ENCODE measurements at regions not wholly inside any gene's neighbourhood (a gene's known extent, or its start where the extent isn't known, plus 50 kb on each side); places are given as distances from the start of the nearest gene placed in this dataset.

DNA sequence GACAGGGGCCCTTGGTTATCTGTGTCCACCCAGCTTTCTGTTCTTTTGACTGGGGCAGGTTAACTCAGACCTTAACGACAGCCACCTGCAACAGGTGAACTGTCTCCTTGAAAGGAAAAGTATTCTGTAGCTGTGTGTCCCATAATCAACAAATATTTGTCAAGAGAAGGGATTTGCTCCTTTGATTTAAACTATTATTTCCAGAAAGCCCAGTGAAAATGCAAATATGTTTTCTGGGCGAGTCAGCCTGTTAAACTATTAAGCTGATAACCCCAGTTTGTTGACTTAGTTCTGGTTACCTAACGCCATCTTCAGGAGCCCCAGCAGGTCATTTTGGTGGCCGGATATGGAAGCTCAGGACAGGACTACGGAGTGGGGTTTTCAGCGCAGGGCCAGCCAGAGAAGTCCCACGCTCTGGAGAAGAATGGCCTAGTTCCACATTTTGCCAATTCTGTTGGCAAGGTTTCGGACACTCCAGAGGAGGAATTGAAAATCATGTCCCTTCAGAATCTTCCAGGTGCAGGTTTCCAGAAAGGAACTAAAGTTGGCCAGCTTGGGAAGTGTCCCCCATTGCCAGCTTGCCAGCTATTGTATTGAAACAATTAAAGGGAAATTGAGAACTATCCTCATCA, 54.5 kb downstream of the ADRA2A start:
- no peak for DNase-seq (ENCODE audit: low spot score)

DNA sequence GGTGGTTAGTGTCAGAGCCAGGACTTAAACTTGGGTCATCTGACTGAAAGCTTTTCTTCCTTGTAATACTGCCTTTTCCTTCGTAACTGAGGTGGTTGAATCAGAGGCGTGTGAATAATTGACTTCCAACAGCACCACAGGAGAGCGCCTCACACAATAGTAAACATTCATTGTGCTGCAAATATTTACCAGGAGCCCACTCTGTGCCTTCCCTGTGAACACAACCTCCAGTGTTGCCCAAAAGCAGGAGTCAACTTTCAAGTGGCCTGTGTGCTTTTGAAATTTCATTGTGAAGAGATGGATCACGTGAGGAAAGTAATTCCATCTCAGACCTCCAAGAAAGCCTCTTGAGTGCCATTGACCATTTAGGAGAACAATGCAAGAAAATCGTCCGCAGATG, 60.2 kb downstream of the ADRA2A start:
- no peak for DNase-seq (ENCODE audit: low spot score)

DNA sequence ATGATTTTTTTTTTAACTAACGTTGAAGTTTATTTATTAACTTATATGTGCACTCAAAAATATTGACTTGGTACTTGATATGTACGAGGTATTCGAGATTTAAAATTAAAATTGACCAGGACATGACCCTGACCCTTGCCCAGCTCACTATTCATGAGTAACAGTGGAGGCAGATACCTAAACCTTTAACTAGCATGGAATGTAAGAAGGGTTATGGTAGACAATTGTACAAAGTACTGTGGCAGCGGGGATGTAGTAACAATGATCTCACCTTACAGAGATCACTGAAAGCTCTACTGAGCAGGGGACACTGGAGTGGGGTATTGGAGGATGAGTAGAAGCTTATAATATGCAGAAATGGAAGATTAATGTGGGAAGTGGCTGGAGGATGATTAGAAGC, 60.8 kb downstream of the ADRA2A start:
- no peak for DNase-seq (ENCODE audit: low spot score)

DNA sequence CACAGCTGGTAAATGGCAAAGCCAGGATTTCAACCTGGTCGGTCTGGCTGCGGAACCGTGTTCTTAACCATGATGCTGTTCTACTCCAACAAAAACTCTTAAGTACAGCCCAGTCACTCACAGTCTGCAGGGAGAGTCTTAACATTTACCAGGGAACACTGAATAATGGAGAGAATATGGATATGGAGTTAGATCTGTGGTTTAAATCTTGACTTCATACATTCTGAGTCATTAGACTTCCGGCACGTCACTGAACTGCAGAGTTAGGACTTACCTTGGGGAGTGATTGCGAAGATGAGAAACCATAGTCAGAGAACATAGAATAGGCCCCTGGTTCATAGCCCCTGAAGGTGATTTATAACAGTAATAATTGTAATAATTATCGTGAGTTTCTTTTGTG, 61.7 kb downstream of the ADRA2A start:
- no peak for DNase-seq (ENCODE audit: low spot score)

DNA sequence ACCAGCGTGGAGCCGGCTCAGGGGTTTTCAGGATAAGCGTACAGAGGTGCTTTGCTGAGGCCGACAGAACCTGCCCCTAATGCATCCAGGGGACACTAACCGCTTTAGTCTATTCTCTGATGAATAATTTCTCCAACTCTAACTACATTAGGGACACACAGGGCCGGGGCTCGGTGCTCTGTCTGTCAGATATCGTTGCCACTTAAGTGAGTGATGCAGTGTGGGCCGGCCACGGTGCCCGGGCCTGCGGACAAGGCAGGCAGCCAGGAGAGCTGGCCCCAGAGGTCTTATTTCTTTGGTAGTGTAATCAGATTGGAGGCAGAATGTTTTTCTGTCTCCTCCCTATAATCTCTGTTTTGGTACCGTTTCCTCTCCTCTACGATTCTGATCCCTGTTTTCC, 62.7 kb downstream of the ADRA2A start:
- DNase-seq (ENCODE audit: low spot score) = no peak

DNA sequence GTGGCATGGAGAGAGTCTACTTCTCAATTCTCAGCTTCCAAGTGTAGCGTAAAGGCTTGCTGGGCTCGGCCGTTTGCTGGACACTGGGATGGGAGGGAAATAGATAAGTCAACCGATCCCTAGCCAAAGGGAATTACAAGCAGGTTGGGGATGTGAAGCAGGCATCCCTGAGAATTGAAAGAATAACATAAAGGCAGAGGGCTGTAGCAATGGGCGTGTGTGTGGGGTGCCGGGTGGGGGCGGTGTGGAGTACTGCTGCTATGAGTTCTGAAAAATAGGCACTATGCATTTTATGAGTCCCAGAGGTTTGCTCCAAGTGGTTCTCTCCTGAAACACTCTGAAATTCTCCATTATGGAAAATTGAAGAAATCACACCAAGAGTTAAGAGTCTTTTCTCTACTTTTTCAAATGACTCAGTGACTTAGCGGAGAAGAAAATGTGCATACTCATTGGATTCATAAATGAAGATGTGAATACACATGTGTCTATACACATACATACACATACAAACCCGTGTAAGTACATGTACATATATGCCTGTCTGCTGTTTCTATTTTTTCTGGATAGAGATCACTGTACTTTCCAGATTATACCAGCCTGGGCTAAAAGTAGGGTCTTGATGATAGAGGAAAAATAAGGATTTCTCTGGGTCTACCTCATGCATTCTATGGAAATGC, 65.4 kb downstream of the ADRA2A start:
- no peak for DNase-seq (ENCODE audit: low spot score)

DNA sequence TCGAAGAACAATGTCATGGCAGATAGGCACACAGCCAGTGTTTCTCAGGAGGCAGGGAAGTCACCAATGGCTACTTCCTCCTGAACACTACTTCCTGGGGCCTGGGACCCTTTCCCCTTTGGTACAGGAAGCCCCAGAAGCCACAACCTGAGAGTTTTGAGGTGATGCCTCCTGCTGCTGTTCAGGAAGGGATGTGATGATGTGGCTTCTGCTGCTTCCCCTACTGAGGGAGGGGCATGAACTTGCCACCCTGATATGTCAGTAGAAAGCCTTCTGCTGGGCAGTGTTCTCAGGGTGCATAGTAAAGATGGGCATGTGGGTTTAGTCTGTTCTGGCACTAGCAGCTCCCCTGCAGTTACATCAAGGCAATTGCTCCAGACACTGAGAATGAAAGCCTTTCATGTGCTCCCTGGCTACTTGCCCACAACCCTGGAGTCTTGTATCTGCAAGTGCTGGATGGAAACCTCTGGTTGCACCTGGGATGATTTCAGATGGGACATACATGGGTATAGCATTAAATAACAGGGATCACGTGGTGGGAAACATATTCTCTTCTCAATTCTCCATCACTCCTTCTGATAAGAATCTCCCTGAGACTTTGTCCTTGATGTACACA, 69.3 kb downstream of the ADRA2A start:
- no peak for DNase-seq (ENCODE audit: low spot score)

DNA sequence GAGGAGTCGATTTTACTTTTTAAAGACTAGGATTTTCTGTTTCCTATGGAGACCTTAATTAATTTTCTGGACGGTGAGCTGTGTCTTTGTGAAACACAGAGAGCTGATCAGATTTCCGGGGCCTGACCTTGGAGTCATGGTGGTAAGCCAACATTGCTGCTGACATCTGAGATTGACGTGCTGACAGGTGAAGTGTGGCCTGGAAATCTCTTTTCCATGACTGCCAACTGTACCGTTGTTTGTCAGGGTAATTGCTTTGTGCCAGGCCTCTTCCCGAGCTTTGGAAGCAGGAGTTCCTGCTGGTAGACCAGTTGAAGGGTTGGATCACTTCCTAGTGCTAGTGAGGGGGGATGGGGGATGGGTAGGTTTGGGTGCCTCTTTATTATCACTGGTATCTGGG, 71.2 kb downstream of the ADRA2A start:
- DNase-seq (ENCODE audit: low spot score) = no peak

DNA sequence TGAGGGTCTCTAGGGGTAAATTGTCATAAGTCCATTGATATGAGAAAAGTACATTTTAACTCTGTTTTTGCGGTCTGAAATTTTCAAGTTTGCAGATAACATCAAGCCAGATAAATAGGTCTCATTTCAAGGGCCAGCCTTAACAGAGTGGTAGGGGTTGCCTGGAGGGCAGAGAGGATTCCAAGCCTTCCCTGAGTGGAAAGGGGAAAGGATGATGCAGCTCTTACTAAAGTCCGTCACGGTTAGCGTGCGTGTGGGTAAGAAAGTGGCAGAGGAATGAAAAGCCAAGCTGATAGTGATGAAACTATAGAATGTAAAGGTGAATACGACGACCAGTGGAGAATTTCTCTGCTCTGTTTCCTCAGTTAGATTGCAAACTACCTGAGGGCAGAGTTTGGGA, 71.6 kb downstream of the ADRA2A start:
- DNase-seq (ENCODE audit: low spot score) = no peak

DNA sequence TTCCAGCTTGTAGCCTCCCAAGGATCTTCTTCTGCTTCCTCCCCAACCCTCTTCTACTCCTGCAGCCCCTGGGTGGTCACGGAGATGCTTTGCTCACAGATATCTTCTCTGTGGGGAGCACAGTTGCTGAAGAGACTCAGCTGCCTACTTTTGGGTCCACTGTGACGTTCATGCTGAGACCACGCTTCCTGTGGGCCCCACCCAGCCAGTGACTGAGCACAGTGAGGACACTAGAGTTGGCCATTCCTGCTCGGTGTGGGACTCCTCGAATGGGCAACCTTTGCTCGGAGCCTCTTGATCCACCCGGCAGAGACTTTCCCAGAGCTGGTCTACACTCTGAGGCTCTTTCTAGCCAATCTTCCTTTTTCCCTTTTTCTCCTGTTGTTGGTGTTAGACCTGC, 73.9 kb downstream of the ADRA2A start:
- DNase-seq (ENCODE audit: low spot score) = no peak

DNA sequence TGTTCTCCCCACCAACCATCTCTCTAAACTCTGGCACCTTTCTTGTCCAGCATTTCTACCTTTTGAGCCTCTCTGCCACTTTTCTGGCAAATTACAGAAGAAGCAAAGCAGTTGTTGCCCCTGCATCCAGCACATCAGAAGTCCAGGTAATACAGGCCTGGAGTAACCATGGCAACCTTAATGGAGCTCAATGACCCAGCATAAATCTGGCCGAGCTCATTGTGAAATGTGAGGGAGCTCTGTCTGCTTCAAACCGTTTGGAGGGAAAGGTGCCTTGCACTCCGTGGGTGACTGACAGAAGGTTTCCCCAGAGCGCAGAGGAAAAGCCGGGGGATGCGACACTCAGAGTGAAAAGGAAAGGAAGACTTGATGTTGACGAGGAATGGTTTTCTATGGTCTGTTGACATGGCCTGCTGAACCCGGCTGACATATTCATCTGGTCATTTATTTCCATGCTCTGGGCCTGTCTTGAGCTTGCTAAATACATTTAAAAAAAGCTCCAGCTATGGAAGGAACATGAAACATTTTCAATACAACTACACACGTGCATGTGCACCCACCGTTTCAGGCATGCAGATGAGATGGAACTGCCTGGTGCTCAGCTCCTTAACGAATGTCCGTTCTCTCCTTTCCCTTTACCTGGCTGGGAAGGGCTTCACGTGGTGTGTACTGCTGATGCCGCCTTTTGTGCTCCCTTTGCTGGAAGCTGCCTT, 74.9 kb downstream of the ADRA2A start:
- DNase-seq (ENCODE audit: low spot score) = no peak

DNA sequence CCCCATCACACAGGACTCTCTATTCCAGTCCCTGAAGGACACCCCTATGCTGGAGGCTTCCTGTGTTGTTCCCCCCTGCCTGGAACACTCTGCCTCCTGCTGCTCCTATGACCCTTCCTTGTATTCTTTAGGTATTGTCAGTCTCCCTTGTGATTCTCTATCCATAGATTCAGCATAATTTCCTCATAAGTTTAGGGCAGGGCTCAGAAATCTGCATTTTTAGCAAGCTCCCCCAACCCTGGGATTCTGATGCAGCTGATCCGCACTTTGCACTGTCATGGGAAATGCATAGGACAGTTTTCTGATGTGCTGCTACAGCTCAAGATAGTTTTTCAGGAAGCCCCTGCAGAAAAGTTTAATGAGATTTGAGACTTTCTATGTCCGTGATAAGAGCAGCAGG, 79.9 kb downstream of the ADRA2A start:
- no peak for DNase-seq (ENCODE audit: low spot score)

DNA sequence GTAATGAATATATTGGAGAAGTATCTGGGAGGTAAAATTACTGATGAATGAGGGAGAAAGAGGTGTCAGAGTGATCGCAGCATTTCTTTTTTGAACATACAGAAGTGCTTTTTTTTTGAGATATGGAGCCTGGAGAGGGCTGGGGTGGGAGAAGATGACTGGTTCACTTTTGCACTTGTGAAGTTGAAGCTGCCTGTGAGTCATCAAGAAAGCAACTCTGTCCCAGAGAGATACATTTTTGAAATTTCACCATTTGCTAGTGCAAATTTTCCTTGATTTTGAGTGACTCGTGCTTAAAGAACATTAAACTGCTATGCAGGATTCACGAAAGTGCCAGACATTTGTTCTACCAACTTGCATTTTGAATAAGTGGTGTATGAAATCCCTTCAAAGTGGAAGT, 81.8 kb downstream of the ADRA2A start:
- DNase-seq (ENCODE audit: low spot score) = no peak

DNA sequence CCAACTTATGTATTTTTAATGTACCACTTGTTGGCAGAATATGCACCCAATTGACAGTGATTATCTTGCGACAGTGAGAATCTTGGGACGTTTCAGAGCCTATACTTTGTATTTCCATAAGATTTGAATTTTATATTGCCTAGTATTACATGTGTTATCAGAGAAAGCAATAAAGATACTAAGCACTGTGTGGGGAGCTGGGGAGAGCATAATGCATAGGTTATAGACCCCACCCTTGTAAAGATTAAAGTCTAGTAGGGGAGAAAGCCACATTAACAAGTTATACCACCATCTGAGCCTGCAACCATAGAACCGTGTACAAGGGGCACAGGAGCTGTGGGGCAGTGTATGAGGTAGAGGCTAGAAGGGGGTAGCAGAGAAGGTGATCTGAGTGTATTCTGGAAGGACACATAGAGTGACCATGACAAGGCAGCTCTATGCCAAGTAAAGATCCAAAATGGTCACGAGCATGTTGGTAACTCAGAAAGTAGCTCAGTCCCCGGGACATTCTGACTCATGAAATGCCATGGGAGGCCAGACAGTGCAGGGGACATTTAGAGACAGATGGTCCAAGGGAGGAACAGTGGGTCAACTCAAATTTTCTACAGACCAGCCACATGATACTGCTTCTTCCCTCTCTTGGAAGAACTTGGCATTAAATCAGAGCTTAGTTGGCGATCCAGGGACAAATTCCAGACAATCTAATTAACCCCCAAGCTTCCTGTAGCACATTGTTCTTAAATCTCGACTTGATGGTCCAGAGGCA, 84.5 kb downstream of the ADRA2A start:
- no peak for DNase-seq (ENCODE audit: low spot score)

DNA sequence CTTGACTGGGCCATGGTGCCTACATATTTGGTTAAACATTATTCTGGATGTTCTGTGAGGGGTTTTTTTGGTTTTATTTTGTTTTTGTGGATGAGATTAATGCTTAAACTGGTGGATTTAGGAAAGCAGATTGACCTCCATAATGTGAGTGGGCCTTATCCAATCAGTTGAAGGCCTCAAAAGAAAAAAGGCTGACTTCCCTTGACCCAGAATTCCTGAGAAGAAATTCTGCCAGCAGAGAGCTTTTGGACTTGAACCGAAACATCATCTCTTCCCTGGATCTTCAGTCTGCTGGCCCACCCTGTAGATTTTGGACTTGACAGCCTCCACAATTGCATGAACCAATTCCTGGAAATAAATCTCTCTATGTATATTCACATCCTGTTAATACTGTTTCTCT, 94.4 kb downstream of the ADRA2A start:
- DNase-seq (ENCODE audit: low spot score) = no peak

DNA sequence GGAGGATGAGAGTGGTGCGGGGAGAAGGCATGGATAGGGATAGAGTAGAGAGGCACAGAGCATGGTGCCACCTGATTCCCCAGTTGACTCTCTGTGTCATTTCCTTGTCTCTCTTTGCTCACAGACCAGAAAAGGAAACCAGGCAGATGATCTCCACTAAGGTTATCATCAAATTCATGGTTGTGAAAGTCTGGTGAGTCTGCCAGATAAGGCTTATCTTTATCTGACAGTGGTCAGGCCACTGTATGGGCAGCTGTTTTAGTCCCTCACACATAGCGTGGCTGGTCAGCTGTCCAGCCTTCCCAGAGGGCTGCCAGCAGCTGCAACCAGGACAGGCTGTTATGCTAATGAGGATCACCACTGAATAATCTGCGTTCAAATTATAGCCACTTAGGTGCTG, 99.0 kb downstream of the ADRA2A start:
- DNase-seq (ENCODE audit: low spot score) = no peak

DNA sequence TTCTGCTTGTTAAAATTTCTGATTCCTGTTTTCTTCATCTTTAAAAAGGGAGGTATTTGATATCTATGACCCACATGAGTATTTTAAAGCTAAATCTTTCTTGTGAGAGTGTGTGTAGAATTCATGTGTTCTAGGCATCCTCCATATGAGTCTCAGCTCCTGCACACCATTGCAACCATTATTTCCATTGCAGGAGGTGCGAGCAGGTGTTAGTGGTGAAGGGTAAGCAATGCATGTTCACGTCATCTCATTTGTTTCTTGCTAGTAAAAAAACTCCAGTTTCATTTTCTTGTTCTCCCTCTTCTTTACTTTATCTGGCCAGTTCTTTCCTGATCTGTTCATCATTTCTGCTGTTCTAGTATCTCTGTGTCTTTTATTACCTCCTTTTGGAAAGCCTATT, 100.5 kb downstream of the ADRA2A start:
- DNase-seq (ENCODE audit: low spot score) = no peak

DNA sequence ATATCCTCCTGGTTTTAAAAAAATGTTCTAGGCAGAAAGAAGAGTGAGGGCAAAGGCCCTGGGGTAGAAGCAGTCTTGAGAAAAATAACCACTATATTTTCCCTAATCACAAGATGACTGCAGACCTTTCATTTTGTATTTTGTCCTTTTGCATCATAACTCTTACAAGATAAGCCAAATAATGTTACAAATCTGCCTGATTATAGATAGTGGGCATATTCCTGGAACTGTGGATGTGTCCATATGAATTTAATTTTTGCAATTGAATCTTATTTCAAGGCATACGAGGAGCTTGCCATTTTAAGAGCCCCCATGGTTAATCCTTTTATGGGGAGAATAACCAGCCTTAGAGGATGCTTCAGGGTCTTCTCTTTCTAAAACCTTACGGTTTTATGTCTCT, 102.7 kb downstream of the ADRA2A start:
- DNase-seq (ENCODE audit: low spot score) = no peak

DNA sequence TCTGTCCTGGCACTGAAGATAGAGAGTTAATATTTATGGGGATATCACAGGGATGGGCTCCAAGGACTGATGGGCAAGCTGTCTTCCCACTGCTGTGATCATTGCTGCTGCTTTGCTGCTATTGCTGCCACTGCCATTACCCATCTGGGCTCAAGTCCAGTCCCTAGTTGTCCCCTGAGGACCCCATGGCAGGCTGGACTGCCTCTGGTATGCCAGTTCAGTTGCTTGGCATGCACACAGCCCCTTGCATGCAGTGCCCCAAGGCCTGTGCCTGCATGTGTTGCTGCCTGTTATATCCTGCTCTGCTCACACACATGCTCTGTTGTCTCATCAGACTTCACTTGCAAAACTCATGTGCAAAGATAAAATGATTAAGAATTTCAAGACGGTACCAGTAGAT, 109.5 kb downstream of the ADRA2A start:
- DNase-seq (ENCODE audit: low spot score) = no peak

DNA sequence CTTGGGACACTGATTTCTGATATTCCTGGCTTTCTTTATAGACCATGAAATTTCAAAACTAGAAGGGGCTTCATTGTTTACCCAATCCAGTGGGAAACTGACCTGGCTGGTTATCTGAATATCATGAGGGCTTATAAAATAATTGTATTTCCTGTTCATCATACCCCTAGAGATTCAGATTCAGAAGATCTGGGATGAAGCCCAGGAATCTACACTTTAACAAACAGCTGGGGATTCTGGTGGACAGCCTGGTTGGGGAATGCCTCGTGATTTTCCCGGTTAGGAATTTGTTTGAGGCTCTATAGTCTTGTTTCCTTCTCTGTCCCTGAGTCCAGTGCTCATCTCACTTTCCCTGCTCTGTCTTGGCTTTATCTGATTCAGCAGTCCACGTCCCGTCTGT, 110.3 kb downstream of the ADRA2A start:
- no peak for DNase-seq (ENCODE audit: low spot score)

DNA sequence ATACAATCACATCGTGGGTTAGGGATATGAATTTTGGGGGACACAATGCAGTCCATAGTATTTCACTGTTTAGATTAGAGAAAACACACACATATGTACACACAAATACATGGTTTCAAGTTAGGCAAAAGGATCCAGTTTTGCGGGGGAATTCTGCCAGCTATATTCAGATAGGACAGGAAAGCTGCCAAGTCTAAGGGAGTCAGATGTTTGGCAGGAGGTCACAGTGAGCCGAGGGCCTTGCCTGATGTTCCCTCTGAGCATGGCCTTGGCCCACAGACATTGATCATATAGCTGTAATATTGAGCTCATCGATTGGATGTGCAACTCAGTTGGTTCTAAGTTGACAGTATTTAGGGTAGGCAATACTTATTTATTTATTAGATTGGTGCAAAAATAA, 122.8 kb downstream of the ADRA2A start:
- DNase-seq (ENCODE audit: low spot score) = no peak

DNA sequence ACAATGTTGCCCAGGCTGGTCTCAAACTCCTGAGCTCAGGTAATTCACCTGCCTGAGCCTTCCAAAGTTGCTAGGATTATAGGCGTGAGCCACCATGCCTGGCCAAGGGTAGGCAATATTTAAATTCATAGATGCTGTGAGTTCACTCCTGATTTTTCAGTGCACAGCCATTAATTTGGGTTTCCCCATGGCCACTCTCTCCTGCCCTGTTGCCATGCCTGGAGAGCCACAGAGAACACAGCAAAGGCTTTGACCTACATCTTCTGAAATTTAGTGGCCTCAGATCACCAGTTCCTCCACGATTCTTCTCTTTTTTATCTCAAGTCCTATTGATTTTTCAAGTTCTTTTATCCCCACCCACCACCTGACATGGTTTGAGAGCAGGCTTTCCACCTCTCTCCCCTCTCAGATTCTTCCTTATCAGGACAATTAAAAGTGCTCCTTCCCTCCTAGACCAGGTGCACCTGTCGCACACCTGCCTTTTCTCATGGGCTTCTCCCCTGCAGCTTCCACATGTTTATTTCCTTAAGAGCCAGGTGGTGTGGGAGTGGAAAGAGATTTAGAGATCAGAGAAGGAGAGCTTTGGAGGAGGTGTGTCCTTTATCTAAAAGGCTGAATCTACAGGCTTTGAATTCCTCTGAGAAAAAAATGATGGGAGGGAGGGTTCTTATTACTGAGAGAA, 123.8 kb downstream of the ADRA2A start:
- no peak for DNase-seq (ENCODE audit: low spot score)

All from RKO (cell line).